WI38 (cell line): ENCODE measurements at regions not wholly inside any gene's neighbourhood (a gene's known extent, or its start where the extent isn't known, plus 50 kb on each side); places are given as distances from the start of the nearest gene placed in this dataset.

Experiments
- H3K4me3 ChIP-seq: 2 replicates; pipeline ENCODE4 v1.5.1; 2011; ENCODE audit warnings: low read depth, mild to moderate bottlenecking, control low read depth, low read length
- CTCF ChIP-seq: IDR thresholded peaks from 2 replicates; pipeline ENCODE4 v1.5.1; 2012; ENCODE audit warnings: low read depth, mild to moderate bottlenecking, control low read depth, low read length

GRCh38 chr11:33616552-33616951 is 84.1 kb downstream of the C11orf91 start:
- H3K4me3 ChIP-seq: no peak overlapping the region
- no peak for TF ChIP-seq CTCF

GRCh38 chr11:33615751-33616150 is 84.9 kb downstream of the C11orf91 start:
- TF ChIP-seq CTCF: no peak
- no peak overlapping the region for H3K4me3 ChIP-seq

GRCh38 chr11:33613404-33613803 is 87.2 kb downstream of the C11orf91 start:
- TF ChIP-seq CTCF: no peak
- H3K4me3 ChIP-seq: no peak overlapping the region

GRCh38 chr11:33610903-33611302 is 89.7 kb downstream of the C11orf91 start:
- TF ChIP-seq CTCF: no peak
- no peak overlapping the region for H3K4me3 ChIP-seq

- no peak for TF ChIP-seq CTCF
- no peak overlapping the region for H3K4me3 ChIP-seq
These were observed 92.2 kb downstream of the C11orf91 start for GRCh38 chr11:33608386-33608785.

- no peak overlapping the region for H3K4me3 ChIP-seq
- no peak for TF ChIP-seq CTCF
These were observed 93.9 kb downstream of the C11orf91 start for GRCh38 chr11:33606762-33607161.

GRCh38 chr11:33605703-33606102 is 94.9 kb downstream of the C11orf91 start:
- no peak overlapping the region for H3K4me3 ChIP-seq
- TF ChIP-seq CTCF: no peak
